EL (cell line): ENCODE measurements at regions not wholly inside any gene's neighbourhood (a gene's known extent, or its start where the extent isn't known, plus 50 kb on each side); places are given as distances from the start of the nearest gene placed in this dataset.

Source experiments
- DNase-seq: peaks from one replicate; pipeline ENCODE4 v3.0.0-alpha.2; 2016

- no peak for DNase-seq
Observed at GRCh38 chr2:221337957-221338685, 234.0 kb downstream of the EPHA4 start.

GRCh38 chr2:221342388-221342787 lies 229.7 kb downstream of the EPHA4 start:
- DNase-seq = no peak

- no peak for DNase-seq
Observed at GRCh38 chr2:221343524-221343923, 228.6 kb downstream of the EPHA4 start.

- no peak for DNase-seq
Observed at GRCh38 chr2:221345516-221345915, 226.6 kb downstream of the EPHA4 start.

GRCh38 chr2:221346411-221346810 lies 225.7 kb downstream of the EPHA4 start:
- DNase-seq = no peak

GRCh38 chr2:221347471-221347870 lies 224.6 kb downstream of the EPHA4 start:
- peak; percentile 65 for DNase-seq

- peak; percentile 3 for DNase-seq
Observed at GRCh38 chr2:221350616-221351015, 221.5 kb downstream of the EPHA4 start.

- no peak for DNase-seq
Observed at GRCh38 chr2:221353201-221353600, 218.9 kb downstream of the EPHA4 start.

GRCh38 chr2:221360312-221360711 lies 211.8 kb downstream of the EPHA4 start:
- DNase-seq = no peak

GRCh38 chr2:221360742-221361141 lies 211.4 kb downstream of the EPHA4 start:
- no peak for DNase-seq

- DNase-seq = no peak
Observed at GRCh38 chr2:221361633-221362032, 210.5 kb downstream of the EPHA4 start.

- DNase-seq = no peak
Observed at GRCh38 chr2:221364672-221365071, 207.4 kb downstream of the EPHA4 start.
